Smooth muscle cell (in vitro differentiated cells): ENCODE measurements at regions not wholly inside any gene's neighbourhood (a gene's known extent, or its start where the extent isn't known, plus 50 kb on each side); places are given as distances from the start of the nearest gene placed in this dataset.
"Not testable (repeated sequence)": the region's sequence is repeated elsewhere in the genome, so short reads cannot be mapped to it uniquely, and the experiment has no call there.

ENCODE experiments used
- DNase-seq: peaks from one replicate; lab custom pipeline; 2025; ENCODE audit not compliant: unreplicated experiment; lab: John Stamatoyannopoulos, UW
- H2AFZ ChIP-seq: fragments of 200-600 bp; sonication (generic); 2 replicates; pipeline ENCODE4 v1.6.0; 2016; ENCODE audit warnings: antibody characterized with exemption, low read depth, mild to moderate bottlenecking
- H3F3A ChIP-seq: fragments of 200-600 bp; sonication (generic); 2 replicates; pipeline ENCODE4 v1.6.0; 2017; ENCODE audit warnings: antibody characterized with exemption, low read depth
- H3K27ac ChIP-seq: fragments of 200-600 bp; sonication (generic); 2 replicates; pipeline ENCODE4 v1.5.1; 2016; ENCODE audit warnings: low read depth, mild to moderate bottlenecking
- H3K27me3 ChIP-seq: fragments of 200-600 bp; sonication (generic); 2 replicates; pipeline ENCODE4 v1.6.1; 2016; ENCODE audit warnings: low read depth, mild to moderate bottlenecking
- H3K36me3 ChIP-seq: fragments of 200-600 bp; sonication (generic); 2 replicates; pipeline ENCODE4 v1.5.1; 2016; ENCODE audit warnings: low read depth
- H3K4me1 ChIP-seq: fragments of 200-600 bp; sonication (generic); 2 replicates; pipeline ENCODE4 v1.5.1; 2016; ENCODE audit warnings: low read depth
- H3K4me2 ChIP-seq: fragments of 200-600 bp; sonication (generic); 2 replicates; pipeline ENCODE4 v1.6.0; 2016; ENCODE audit warnings: mild to moderate bottlenecking
- H3K4me3 ChIP-seq: fragments of 200-600 bp; sonication (generic); 2 replicates; pipeline ENCODE4 v1.5.1; 2016; ENCODE audit warnings: mild to moderate bottlenecking
- H3K79me2 ChIP-seq: fragments of 200-600 bp; sonication (generic); 2 replicates; pipeline ENCODE4 v1.6.0; 2016; ENCODE audit warnings: low read depth, mild to moderate bottlenecking
- H3K9ac ChIP-seq: fragments of 200-600 bp; sonication (generic); 2 replicates; pipeline ENCODE4 v1.6.0; 2016; ENCODE audit warnings: low read depth
- H3K9me3 ChIP-seq: fragments of 200-600 bp; sonication (generic); replicated peaks from 2 replicates; pipeline ENCODE4 v1.5.1; 2016; ENCODE audit warnings: low read depth
- H4K20me1 ChIP-seq: fragments of 200-600 bp; sonication (generic); 2 replicates; pipeline ENCODE4 v1.6.0; 2016; ENCODE audit warnings: low read depth
- WGBS: methylation state at CpG from one replicate; pipeline ENCODE4 v1.1.7; 2016; ENCODE audit warnings: low lambda C conversion rate; 5-methylcytosine and 5-hydroxymethylcytosine counted together
- TF ChIP-seq, protein P1 (sequence below): fragments of 200-600 bp; sonication (generic); IDR thresholded peaks from 2 replicates; pipeline ENCODE4 v1.5.1; 2017; ENCODE audit warnings: borderline replicate concordance, mild to moderate bottlenecking, antibody characterized with exemption; ENCODE audit not compliant: insufficient read depth, poor library complexity, severe bottlenecking

DNA sequence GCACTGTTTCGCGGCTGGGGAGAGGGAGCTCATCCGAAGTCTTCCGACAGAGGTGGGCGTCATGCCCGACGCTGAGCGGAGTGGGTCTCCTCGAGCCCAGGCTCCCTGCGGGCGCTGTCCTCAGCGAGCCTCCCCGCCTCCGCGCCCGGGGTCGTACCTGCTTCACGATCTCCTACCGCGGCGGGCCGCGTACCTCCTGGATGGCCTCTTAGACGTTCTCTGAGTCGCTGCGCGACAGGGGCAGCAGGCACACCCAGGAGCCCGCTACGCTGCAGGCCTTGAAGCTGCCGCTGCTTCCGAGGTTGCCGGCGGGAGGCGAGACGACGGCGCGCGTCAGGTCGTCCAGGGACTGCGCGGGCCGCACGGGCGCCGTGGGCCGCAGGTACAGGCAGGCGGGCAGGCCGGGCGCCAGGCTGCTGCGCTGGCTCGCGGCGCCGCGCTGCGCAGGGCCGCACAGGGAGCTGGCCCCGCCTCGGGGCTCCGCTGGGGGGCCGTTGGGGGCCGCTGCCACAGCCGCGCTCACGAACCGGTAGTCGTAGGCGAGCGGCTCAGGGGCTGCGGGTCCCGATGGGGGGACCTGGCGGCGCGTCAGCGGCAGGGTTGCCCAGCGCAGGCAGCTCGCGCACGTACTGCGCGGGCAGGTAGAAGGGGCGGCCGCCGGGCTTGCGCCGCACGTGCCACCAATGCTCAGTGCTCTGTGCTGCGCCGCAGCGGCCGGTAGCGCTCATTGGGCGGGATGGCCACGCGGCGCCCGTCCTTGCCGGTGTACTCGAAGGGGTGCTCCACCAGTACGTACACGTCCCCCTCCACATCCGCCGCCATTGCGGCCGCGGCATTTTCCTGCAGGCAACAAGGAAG is 116.4 kb upstream of the SMURF2 start:
- TF ChIP-seq, protein P1, sequence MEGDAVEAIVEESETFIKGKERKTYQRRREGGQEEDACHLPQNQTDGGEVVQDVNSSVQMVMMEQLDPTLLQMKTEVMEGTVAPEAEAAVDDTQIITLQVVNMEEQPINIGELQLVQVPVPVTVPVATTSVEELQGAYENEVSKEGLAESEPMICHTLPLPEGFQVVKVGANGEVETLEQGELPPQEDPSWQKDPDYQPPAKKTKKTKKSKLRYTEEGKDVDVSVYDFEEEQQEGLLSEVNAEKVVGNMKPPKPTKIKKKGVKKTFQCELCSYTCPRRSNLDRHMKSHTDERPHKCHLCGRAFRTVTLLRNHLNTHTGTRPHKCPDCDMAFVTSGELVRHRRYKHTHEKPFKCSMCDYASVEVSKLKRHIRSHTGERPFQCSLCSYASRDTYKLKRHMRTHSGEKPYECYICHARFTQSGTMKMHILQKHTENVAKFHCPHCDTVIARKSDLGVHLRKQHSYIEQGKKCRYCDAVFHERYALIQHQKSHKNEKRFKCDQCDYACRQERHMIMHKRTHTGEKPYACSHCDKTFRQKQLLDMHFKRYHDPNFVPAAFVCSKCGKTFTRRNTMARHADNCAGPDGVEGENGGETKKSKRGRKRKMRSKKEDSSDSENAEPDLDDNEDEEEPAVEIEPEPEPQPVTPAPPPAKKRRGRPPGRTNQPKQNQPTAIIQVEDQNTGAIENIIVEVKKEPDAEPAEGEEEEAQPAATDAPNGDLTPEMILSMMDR, result no peak
- H3K36me3 ChIP-seq, result no peaks in the 10 kb centered on the region
- no peak overlapping the region for H3K9ac ChIP-seq
- H3K4me1 ChIP-seq, result peaks cover 49% of the 10 kb centered on the region
- no peaks in the 10 kb centered on the region for H3K9me3 ChIP-seq
- H3K4me3 ChIP-seq, result peak overlapping the region; percentile 54
- H3K79me2 ChIP-seq, result no peaks in the 10 kb centered on the region
- 3% methylated on average over 100 of the region's 107 CpGs for WGBS
- H3F3A ChIP-seq, result no peaks in the 10 kb centered on the region
- peaks cover 11% of the 10 kb centered on the region for H4K20me1 ChIP-seq
- no peak overlapping the region for H3K27ac ChIP-seq
- H3K4me2 ChIP-seq, result peak overlapping the region; percentile 97
- no peak for DNase-seq
- peaks cover 46% of the 10 kb centered on the region for H3K27me3 ChIP-seq
- no peak overlapping the region for H2AFZ ChIP-seq

GRCh38 chr17:64777415-64778239 is 115.5 kb upstream of the SMURF2 start:
- WGBS, result 29% methylated on average over 21 of the region's 21 CpGs
- H3K9ac ChIP-seq, result no peak overlapping the region
- no peaks in the 10 kb centered on the region for H3F3A ChIP-seq
- H3K4me2 ChIP-seq, result peak overlapping the region; percentile 97
- H4K20me1 ChIP-seq, result peaks cover 11% of the 10 kb centered on the region
- H3K4me1 ChIP-seq, result peaks cover 49% of the 10 kb centered on the region
- H3K27ac ChIP-seq, result no peak overlapping the region
- H3K36me3 ChIP-seq, result no peaks in the 10 kb centered on the region
- peak overlapping the region; percentile 54 for H3K4me3 ChIP-seq
- DNase-seq, result no peak
- peaks cover 46% of the 10 kb centered on the region for H3K27me3 ChIP-seq
- no peaks in the 10 kb centered on the region for H3K79me2 ChIP-seq
- TF ChIP-seq, protein P1, result no peak
- H2AFZ ChIP-seq, result no peak overlapping the region
- no peaks in the 10 kb centered on the region for H3K9me3 ChIP-seq

DNA sequence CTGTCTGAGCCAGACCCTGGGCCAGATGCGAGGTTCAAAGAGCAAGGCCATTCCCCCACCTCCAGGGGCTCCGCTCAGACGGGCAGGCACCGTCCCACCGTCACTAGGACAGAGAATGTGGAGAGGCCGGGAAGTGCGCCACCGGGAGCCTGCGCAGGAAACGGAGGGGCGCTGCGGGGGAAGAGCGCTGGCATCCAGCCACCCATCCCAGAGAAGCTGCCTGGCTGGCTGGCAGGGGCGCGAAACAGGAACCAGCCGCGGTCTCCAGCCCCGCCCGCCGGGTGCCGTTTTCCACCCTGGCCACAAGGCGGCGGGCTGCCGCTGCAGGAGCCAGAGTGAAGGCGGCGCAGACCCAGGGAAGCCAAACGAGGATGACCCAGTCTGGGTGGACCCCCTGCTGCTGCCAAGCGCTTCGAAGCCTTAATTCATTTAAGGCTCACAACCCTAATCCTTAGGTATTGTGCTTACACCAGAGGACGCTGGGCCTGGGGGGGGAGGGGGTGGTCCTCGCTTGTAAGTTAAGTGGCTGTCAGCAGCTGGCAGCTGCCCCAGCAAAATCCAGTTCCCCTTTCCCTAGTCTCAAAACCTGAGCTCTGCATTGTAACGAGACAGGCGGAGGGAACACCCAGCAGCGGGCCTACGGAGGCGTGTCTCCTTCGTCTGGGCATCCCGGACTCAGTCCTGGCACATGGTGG is 114.8 kb upstream of the SMURF2 start:
- H3K27ac ChIP-seq, H3K9me3 ChIP-seq, H3K9ac ChIP-seq, H3K79me2 ChIP-seq, H3F3A ChIP-seq, H3K36me3 ChIP-seq, H2AFZ ChIP-seq: not testable (repeated sequence)
- peaks cover 11% of the 10 kb centered on the region for H4K20me1 ChIP-seq
- TF ChIP-seq, protein P1, result peak; percentile 88
- peaks cover 48% of the 10 kb centered on the region for H3K4me1 ChIP-seq
- peaks cover 46% of the 10 kb centered on the region for H3K27me3 ChIP-seq
- peak overlapping the region; percentile 45 for H3K4me3 ChIP-seq
- 4% methylated on average over 38 of the region's 38 CpGs for WGBS
- DNase-seq, result peak; percentile 61
- peak overlapping the region; percentile 97 for H3K4me2 ChIP-seq
